ENCODE measurements at regions not wholly inside any gene's neighbourhood (a gene's known extent, or its start where the extent isn't known, plus 50 kb on each side); places are given as distances from the start of the nearest gene placed in this dataset.
A peak's percentile ranks its signal among the peaks of the same experiment; 100 is the strongest.
"Not testable (repeated sequence)": the region's sequence is repeated elsewhere in the genome, so short reads cannot be mapped to it uniquely, and the experiment has no call there.

- not testable (repeated sequence) for H3K27me3 ChIP-seq (ENCODE audit: insufficient read depth, insufficient read length); H3K9me3 ChIP-seq (ENCODE audit: insufficient read depth, low read length); H3K4me3 ChIP-seq (ENCODE audit: insufficient read length, low read depth); H3K4me1 ChIP-seq (ENCODE audit: insufficient read depth, insufficient read length); H3K9ac ChIP-seq (ENCODE audit: insufficient read length, low read depth); H3K36me3 ChIP-seq (ENCODE audit: insufficient read depth, insufficient read length, low read length)
- peak; percentile 13 for DNase-seq (ENCODE audit: low read depth, low spot score)
These were observed 62.8 kb downstream of the RPS24 start for GRCh38 chr10:78096486-78096885.

GRCh38 chr10:78102593-78102992, 68.9 kb downstream of the RPS24 start:
- H3K36me3 ChIP-seq (ENCODE audit: insufficient read depth, insufficient read length, low read length); H3K4me1 ChIP-seq (ENCODE audit: insufficient read depth, insufficient read length); H3K9ac ChIP-seq (ENCODE audit: insufficient read length, low read depth); H3K27me3 ChIP-seq (ENCODE audit: insufficient read depth, insufficient read length); H3K4me3 ChIP-seq (ENCODE audit: insufficient read length, low read depth); DNase-seq (ENCODE audit: low read depth, low spot score): not testable (repeated sequence)
- H3K9me3 ChIP-seq (ENCODE audit: insufficient read depth, low read length): peaks cover 35% of the 10 kb centered on the region; the same call in 1 of the 2 replicates

GRCh38 chr10:78109210-78109609, 75.5 kb downstream of the RPS24 start:
- no peaks in the 10 kb centered on the region for H3K27me3 ChIP-seq (ENCODE audit: insufficient read depth, insufficient read length)
- peaks cover 3% of the 10 kb centered on the region for H3K4me1 ChIP-seq (ENCODE audit: insufficient read depth, insufficient read length)
- peaks cover 31% of the 10 kb centered on the region; the same call in 1 of the 2 replicates for H3K9me3 ChIP-seq (ENCODE audit: insufficient read depth, low read length)
- no peaks in the 10 kb centered on the region for H3K36me3 ChIP-seq (ENCODE audit: insufficient read depth, insufficient read length, low read length)
- no peak overlapping the region for H3K9ac ChIP-seq (ENCODE audit: insufficient read length, low read depth)
- peak; percentile 42 for DNase-seq (ENCODE audit: low read depth, low spot score)
- TF ChIP-seq YY1 (IDR thresholded peaks at IDR 0.05; ENCODE audit: insufficient read depth, insufficient read length): no peak
- no peak for TF ChIP-seq SUZ12 (IDR thresholded peaks at IDR 0.05; ENCODE audit: extremely low read depth, insufficient read depth, insufficient read length)
- TF ChIP-seq ZNF274 (IDR thresholded peaks at IDR 0.05; ENCODE audit: low read depth, low read length): no peak
- H3K4me3 ChIP-seq (ENCODE audit: insufficient read length, low read depth): no peak overlapping the region

DNA sequence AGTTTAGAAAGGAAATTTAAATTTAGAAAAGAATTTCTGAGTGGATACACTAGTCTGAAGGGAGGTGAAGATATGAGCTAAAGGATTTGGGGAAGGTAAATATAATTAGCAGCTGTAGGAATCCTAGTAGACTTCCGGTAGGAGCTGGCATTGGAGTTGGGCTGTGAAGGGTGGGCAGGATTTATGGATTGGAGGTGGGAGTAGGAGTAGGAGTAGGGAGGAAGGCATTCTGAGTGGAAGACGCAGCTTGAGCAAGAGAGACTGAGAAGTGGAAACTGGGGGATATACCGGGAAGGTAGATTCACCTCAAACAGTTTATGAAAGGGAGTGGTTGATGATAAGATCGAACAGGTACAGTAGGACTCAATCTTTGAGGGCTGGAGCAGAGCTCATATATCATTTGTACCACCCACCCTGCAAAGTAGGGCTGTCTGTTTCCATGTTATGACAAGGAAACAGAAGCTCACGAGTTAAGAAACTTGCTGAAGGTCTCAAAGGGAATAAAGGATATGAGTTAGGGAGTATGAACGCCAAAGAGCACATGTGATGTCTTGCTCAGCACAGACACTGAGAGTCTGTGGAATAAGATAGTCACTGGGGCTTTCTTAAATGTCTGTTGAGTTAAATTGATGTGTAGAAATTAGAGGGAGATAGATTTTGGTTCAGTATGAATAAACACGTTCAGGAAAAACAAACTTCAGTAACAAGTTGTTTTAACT, 81.6 kb downstream of the RPS24 start:
- TF ChIP-seq SUZ12 (IDR thresholded peaks at IDR 0.05; ENCODE audit: extremely low read depth, insufficient read depth, insufficient read length): no peak
- no peak for TF ChIP-seq ZNF274 (IDR thresholded peaks at IDR 0.05; ENCODE audit: low read depth, low read length)
- TF ChIP-seq YY1 (IDR thresholded peaks at IDR 0.05; ENCODE audit: insufficient read depth, insufficient read length): no peak
- peaks cover 3% of the 10 kb centered on the region for H3K27me3 ChIP-seq (ENCODE audit: insufficient read depth, insufficient read length)

DNA sequence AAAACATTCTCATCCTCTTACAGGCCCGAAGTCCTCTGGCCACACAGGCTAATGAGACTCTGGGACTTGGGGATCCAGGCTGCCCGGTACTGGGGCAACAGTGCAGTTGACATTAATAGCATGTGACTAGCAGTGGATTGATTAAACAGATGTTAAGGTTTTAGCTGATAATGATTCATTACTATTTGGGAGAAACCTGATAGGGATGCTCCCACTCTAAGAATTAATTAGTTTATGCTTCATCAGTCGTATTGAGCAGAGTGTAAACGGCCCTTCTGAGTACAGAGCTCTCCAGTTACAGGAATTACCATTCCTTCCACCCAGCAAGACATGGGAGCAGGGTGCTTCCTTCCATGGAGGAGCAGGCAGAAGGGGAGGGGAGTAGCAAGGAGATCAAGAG, 82.7 kb downstream of the RPS24 start:
- TF ChIP-seq YY1 (IDR thresholded peaks at IDR 0.05; ENCODE audit: insufficient read depth, insufficient read length): no peak
- peaks cover 3% of the 10 kb centered on the region for H3K27me3 ChIP-seq (ENCODE audit: insufficient read depth, insufficient read length)
- no peak for DNase-seq (ENCODE audit: low read depth, low spot score)

More for the DNA sequence above, 81.6 kb downstream of the RPS24 start:
- no peak overlapping the region for H3K9ac ChIP-seq (ENCODE audit: insufficient read length, low read depth)
- no peaks in the 10 kb centered on the region for H3K9me3 ChIP-seq (ENCODE audit: insufficient read depth, low read length)
- H3K4me3 ChIP-seq (ENCODE audit: insufficient read length, low read depth): no peak overlapping the region
- DNase-seq (ENCODE audit: low read depth, low spot score): no peak
- peaks cover 2% of the 10 kb centered on the region for H3K4me1 ChIP-seq (ENCODE audit: insufficient read depth, insufficient read length)
- no peaks in the 10 kb centered on the region for H3K36me3 ChIP-seq (ENCODE audit: insufficient read depth, insufficient read length, low read length)

DNA sequence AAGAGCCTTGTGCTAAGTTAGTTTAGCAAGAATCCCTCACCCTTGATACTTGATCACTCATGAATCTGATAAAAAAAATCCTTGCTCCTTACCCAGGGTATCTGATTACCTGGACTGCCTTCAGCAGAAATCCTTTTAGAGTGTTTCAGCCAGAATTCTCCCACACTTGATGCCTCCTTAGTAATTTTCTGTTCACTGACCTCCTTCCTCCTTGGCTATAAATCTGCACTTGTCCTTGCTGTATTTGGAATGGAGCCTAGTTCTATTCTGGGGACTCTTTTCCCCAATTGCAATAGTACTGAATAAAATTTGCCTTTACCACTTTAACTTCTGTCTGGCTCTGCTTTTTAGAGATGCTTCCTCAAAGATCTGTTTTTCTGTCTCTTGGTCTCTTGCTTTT, 84.9 kb downstream of the RPS24 start:
- peaks cover 11% of the 10 kb centered on the region; the same call in 1 of the 2 replicates for H3K9me3 ChIP-seq (ENCODE audit: insufficient read depth, low read length)
- DNase-seq (ENCODE audit: low read depth, low spot score): no peak
- no peak overlapping the region for H3K9ac ChIP-seq (ENCODE audit: insufficient read length, low read depth)
- no peak for TF ChIP-seq YY1 (IDR thresholded peaks at IDR 0.05; ENCODE audit: insufficient read depth, insufficient read length)
- no peak for TF ChIP-seq SUZ12 (IDR thresholded peaks at IDR 0.05; ENCODE audit: extremely low read depth, insufficient read depth, insufficient read length)
- TF ChIP-seq ZNF274 (IDR thresholded peaks at IDR 0.05; ENCODE audit: low read depth, low read length): no peak
- H3K36me3 ChIP-seq (ENCODE audit: insufficient read depth, insufficient read length, low read length): no peaks in the 10 kb centered on the region
- peaks cover 3% of the 10 kb centered on the region for H3K27me3 ChIP-seq (ENCODE audit: insufficient read depth, insufficient read length)
- H3K4me1 ChIP-seq (ENCODE audit: insufficient read depth, insufficient read length): peaks cover 2% of the 10 kb centered on the region
- no peak overlapping the region for H3K4me3 ChIP-seq (ENCODE audit: insufficient read length, low read depth)

More for the DNA sequence above, 82.7 kb downstream of the RPS24 start:
- H3K4me1 ChIP-seq (ENCODE audit: insufficient read depth, insufficient read length): peaks cover 2% of the 10 kb centered on the region
- H3K36me3 ChIP-seq (ENCODE audit: insufficient read depth, insufficient read length, low read length): no peaks in the 10 kb centered on the region
- no peaks in the 10 kb centered on the region for H3K9me3 ChIP-seq (ENCODE audit: insufficient read depth, low read length)
- H3K4me3 ChIP-seq (ENCODE audit: insufficient read length, low read depth): no peak overlapping the region
- H3K9ac ChIP-seq (ENCODE audit: insufficient read length, low read depth): no peak overlapping the region

DNA sequence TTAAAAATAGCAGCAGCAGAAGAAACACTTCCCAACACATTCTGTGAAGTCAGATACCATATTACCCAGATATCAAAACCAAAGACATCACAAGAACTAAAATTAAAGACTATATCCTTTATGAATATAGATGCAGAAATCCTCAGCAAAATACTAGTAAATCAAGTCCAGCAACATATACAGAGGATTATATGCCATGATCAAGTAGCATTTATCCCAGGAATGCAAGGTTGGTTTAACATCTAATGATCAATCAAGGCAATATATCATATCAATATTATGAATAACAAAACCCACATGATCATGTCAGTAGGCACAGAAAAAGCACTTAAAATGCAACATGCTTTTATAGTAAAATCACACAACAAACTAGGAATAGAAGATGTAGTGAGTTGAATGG, 88.1 kb downstream of the RPS24 start:
- H3K9me3 ChIP-seq (ENCODE audit: insufficient read depth, low read length): peaks cover 11% of the 10 kb centered on the region; the same call in 1 of the 2 replicates
- no peaks in the 10 kb centered on the region for H3K27me3 ChIP-seq (ENCODE audit: insufficient read depth, insufficient read length)
- H3K36me3 ChIP-seq (ENCODE audit: insufficient read depth, insufficient read length, low read length): no peaks in the 10 kb centered on the region
- TF ChIP-seq SUZ12 (IDR thresholded peaks at IDR 0.05; ENCODE audit: extremely low read depth, insufficient read depth, insufficient read length) (no peak), ZNF274 (IDR thresholded peaks at IDR 0.05; ENCODE audit: low read depth, low read length) (no peak), YY1 (IDR thresholded peaks at IDR 0.05; ENCODE audit: insufficient read depth, insufficient read length) (no peak)
- H3K4me1 ChIP-seq (ENCODE audit: insufficient read depth, insufficient read length): no peaks in the 10 kb centered on the region
- no peak for DNase-seq (ENCODE audit: low read depth, low spot score)
- H3K4me3 ChIP-seq (ENCODE audit: insufficient read length, low read depth): no peak overlapping the region
- H3K9ac ChIP-seq (ENCODE audit: insufficient read length, low read depth): no peak overlapping the region

DNA sequence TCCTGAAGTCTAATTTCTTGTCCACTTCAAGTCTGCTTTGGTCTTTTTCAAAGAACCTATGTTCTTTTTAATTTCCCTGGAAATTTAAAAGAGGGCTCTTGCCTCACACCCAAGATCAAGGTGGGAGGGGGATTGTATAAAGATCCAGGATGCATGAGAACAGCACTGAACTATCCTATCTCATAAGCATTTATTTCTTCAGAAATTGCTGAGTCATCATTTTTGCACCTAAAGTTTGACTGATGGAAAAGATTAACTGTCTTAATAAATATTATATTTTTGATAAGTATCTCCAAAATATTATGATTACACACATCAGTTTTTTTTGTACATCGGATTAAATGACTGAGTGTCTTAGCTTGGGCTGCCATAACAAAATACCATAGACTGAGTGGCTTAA, 90.5 kb downstream of the RPS24 start:
- no peaks in the 10 kb centered on the region for H3K4me1 ChIP-seq (ENCODE audit: insufficient read depth, insufficient read length)
- H3K9me3 ChIP-seq (ENCODE audit: insufficient read depth, low read length): peaks cover 11% of the 10 kb centered on the region; the same call in 1 of the 2 replicates
- H3K36me3 ChIP-seq (ENCODE audit: insufficient read depth, insufficient read length, low read length): no peaks in the 10 kb centered on the region
- no peak overlapping the region for H3K4me3 ChIP-seq (ENCODE audit: insufficient read length, low read depth)
- DNase-seq (ENCODE audit: low read depth, low spot score): no peak
- H3K9ac ChIP-seq (ENCODE audit: insufficient read length, low read depth): no peak overlapping the region
- TF ChIP-seq ZNF274 (IDR thresholded peaks at IDR 0.05; ENCODE audit: low read depth, low read length): no peak
- TF ChIP-seq YY1 (IDR thresholded peaks at IDR 0.05; ENCODE audit: insufficient read depth, insufficient read length): no peak
- no peak for TF ChIP-seq SUZ12 (IDR thresholded peaks at IDR 0.05; ENCODE audit: extremely low read depth, insufficient read depth, insufficient read length)
- H3K27me3 ChIP-seq (ENCODE audit: insufficient read depth, insufficient read length): no peaks in the 10 kb centered on the region
